HCT116 (cell line): ENCODE measurements at regions not wholly inside any gene's neighbourhood (a gene's known extent, or its start where the extent isn't known, plus 50 kb on each side); places are given as distances from the start of the nearest gene placed in this dataset.

Experiments
- ATAC-seq: fragments of 200-7000 bp; cut with Tn5 transposase; 2 replicates; pipeline ENCODE4 v1.9.1; 2020; ENCODE audit warnings: mild to moderate bottlenecking, moderate library complexity
- BruUV-seq: library from RNA; stranded (reverse); fragments of 400-500 nt; replicated peaks from 2 replicates; lab custom pipeline; 2021; lab: Mats Ljungman, UMichigan
- CTCF ChIA-PET: fragments of 300-600 bp; sonication (Branson Sonifier 250); formaldehyde crosslinking; loops from one replicate; lab custom pipeline; 2021; ENCODE audit warnings: antibody characterized with exemption; lab: Charles Lee
- POLR2A ChIA-PET: fragments of 300-600, 350-600 bp; sonication (Branson Sonifier 250); formaldehyde crosslinking; loops from one replicate; lab custom pipeline; 2021; ENCODE audit warnings: antibody characterized with exemption; lab: Charles Lee
- RAD21 ChIA-PET, 2 experiments: fragments of 300-600 bp; sonication (Branson Sonifier 250); formaldehyde crosslinking; loops; one replicate each; lab custom pipeline; 2023; ENCODE audit warnings: low total read pairs in 2 of 2; ENCODE audit not compliant: uncharacterized antibody in 2 of 2, unreplicated experiment in 2 of 2, low non-redundant PET in 1 of 2; lab: Charles Lee
- DNase-seq: peaks from one replicate; pipeline ENCODE4 v3.0.0-alpha.2; 2010; ENCODE audit warnings: low read depth, low spot score
- H2AFZ ChIP-seq: fragments of 200-600 bp; shearing (Covaris generic), sonication (generic); 2 replicates; pipeline ENCODE4 v1.6.1; 2017; ENCODE audit warnings: low read depth, mixed run types, mixed read lengths, antibody characterized with exemption, low read length; ENCODE audit not compliant: poor library complexity, severe bottlenecking
- H3K27ac ChIP-seq: 2 replicates; pipeline ENCODE4 v1.5.1; 2012; ENCODE audit warnings: low read depth, low read length
- H3K27me3 ChIP-seq: fragments of 200-600 bp; sonication (generic); 2 replicates; pipeline ENCODE4 v1.6.1; 2016; ENCODE audit warnings: mixed run types, low read length, mixed read lengths; ENCODE audit not compliant: insufficient read depth
- H3K36me3 ChIP-seq, 2 experiments: fragments of 200-500 bp in 1 of 2; fragments of 200-600 bp in 1 of 2; sonication (Bioruptor generic) in 1 of 2; sonication (generic) in 1 of 2; 2 replicates each; pipeline versions ENCODE4 v1.5.1 to v1.6.1; 2014 to 2016; ENCODE audit warnings: low read length in 2 of 2, inconsistent platforms in 1 of 2, mixed read lengths in 1 of 2, mixed run types in 1 of 2; ENCODE audit not compliant: insufficient read depth in 2 of 2, control insufficient read depth in 1 of 2
- H3K4me1 ChIP-seq, 2 experiments: fragments of 200-600 bp in 1 of 2; sonication (generic) in 1 of 2; 2 replicates each; pipeline versions ENCODE4 v1.5.1 to v1.6.1; 2012 to 2017; ENCODE audit warnings: low read length in 2 of 2, inconsistent platforms in 1 of 2, mild to moderate bottlenecking in 1 of 2, mixed read lengths in 1 of 2, mixed run types in 1 of 2, moderate library complexity in 1 of 2; ENCODE audit not compliant: insufficient read depth in 2 of 2, control insufficient read depth in 1 of 2
- H3K4me2 ChIP-seq: fragments of 200-600 bp; sonication (generic); 2 replicates; pipeline ENCODE4 v1.6.1; 2017; ENCODE audit warnings: mixed run types, low read length, mixed read lengths
- H3K4me3 ChIP-seq, 2 experiments: fragments of 200-600 bp in 1 of 2; sonication (generic) in 1 of 2; replicated peaks in 1 of 2; 2 replicates each; pipeline ENCODE4 v1.5.1; 2011 to 2016; ENCODE audit warnings: low read length in 2 of 2, control low read depth in 1 of 2, low read depth in 1 of 2, mild to moderate bottlenecking in 1 of 2, mixed read lengths in 1 of 2, mixed run types in 1 of 2
- H3K79me2 ChIP-seq: fragments of 200-600 bp; sonication (generic); 2 replicates; pipeline ENCODE4 v1.6.1; 2017; ENCODE audit warnings: mild to moderate bottlenecking, mixed run types, low read length, moderate library complexity, mixed read lengths; ENCODE audit not compliant: insufficient read depth
- H3K9ac ChIP-seq: fragments of 200-600 bp; sonication (generic); 2 replicates; pipeline ENCODE4 v1.6.1; 2016; ENCODE audit warnings: low read length, mixed read lengths
- H3K9me2 ChIP-seq: fragments of 200-600 bp; sonication (generic), shearing (Covaris generic); 2 replicates; pipeline ENCODE4 v1.6.1; 2017; ENCODE audit warnings: mixed run types, mild to moderate bottlenecking, moderate library complexity; ENCODE audit not compliant: insufficient read depth
- H3K9me3 ChIP-seq, 2 experiments: fragments of 200-500 bp in 1 of 2; fragments of 200-600 bp in 1 of 2; sonication (Bioruptor generic) in 1 of 2; sonication (generic) in 1 of 2; 2 replicates each; pipeline ENCODE4 v1.6.1; 2014 to 2017; ENCODE audit warnings: low read length in 2 of 2, mixed read lengths in 2 of 2, inconsistent platforms in 1 of 2, low read depth in 1 of 2, mild to moderate bottlenecking in 1 of 2, mixed run types in 1 of 2, moderate library complexity in 1 of 2; ENCODE audit not compliant: control insufficient read depth in 1 of 2, insufficient read depth in 1 of 2
- H4K20me1 ChIP-seq: fragments of 200-600 bp; sonication (generic), shearing (Covaris generic); 2 replicates; pipeline ENCODE4 v1.6.1; 2017; ENCODE audit warnings: mixed run types, mild to moderate bottlenecking, moderate library complexity; ENCODE audit not compliant: insufficient read depth
- CEBPB ChIP-seq: IDR thresholded peaks from 2 replicates; pipeline ENCODE4 v1.6.1; 2012; ENCODE audit warnings: low read depth
- ELF1 ChIP-seq: IDR thresholded peaks from 2 replicates; pipeline ENCODE4 v1.6.1; 2012; ENCODE audit warnings: low read depth, borderline replicate concordance
- FOSL1 ChIP-seq: IDR thresholded peaks from 2 replicates; pipeline ENCODE4 v1.6.1; 2012; ENCODE audit warnings: low read depth
- POLR2AphosphoS5 ChIP-seq: IDR thresholded peaks from 2 replicates; pipeline ENCODE4 v1.6.1; 2011; ENCODE audit warnings: mild to moderate bottlenecking, low read depth, low read length, moderate library complexity
- RAD21 ChIP-seq: IDR thresholded peaks from 2 replicates; pipeline ENCODE4 v1.6.1; 2012; ENCODE audit warnings: low read depth, mild to moderate bottlenecking
- SP1 ChIP-seq: IDR thresholded peaks from 2 replicates; pipeline ENCODE4 v1.6.1; 2012; ENCODE audit warnings: low read depth
- TCF7L2 ChIP-seq: IDR thresholded peaks from 2 replicates; pipeline ENCODE4 v1.7.0; 2011; ENCODE audit warnings: borderline replicate concordance, inconsistent platforms; ENCODE audit not compliant: insufficient read depth, insufficient read length; ENCODE audit errors: extremely low read depth
- intact Hi-C: fragments of 100-400 bp; cut with micrococcal nuclease; formaldehyde crosslinking; loops from 2 replicates; pipeline ENCODE4 v1.10.0; 2022
- TF ChIP-seq, protein P1 (sequence below): IDR thresholded peaks from 2 replicates; pipeline ENCODE4 v1.6.1; 2012
- TF ChIP-seq, protein P2 (sequence below): IDR thresholded peaks from 2 replicates; pipeline ENCODE4 v1.6.1; 2012; ENCODE audit warnings: low read depth
- TF ChIP-seq, protein P3 (sequence below): IDR thresholded peaks from 2 replicates; pipeline ENCODE4 v1.6.1; 2011; ENCODE audit warnings: mild to moderate bottlenecking, low read length, moderate library complexity; ENCODE audit not compliant: insufficient replicate concordance; ENCODE audit errors: extremely low read depth

DNA sequence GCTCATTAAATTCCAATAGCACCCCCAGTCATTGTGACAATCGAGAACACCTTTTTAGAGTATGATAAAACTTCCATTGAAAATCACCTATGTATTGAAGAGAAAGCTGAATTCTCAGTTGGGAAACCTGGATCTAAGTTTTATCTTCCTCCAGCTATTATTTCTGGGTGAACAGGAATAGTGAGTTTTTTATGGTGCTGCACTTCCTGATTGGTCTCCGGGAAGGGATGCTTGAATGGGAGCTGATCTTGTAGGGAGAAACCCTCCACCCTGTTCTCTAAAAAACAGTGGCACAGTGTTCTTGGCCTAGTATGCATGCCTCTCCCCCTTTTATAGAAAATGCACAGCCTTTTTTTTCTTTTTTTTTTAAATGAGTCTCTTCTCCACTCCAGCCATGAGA, 112.2 kb downstream of the ACTBL2 start:
- no peak for TF ChIP-seq RAD21
- TF ChIP-seq CEBPB, result no peak
- TF ChIP-seq, protein P1, sequence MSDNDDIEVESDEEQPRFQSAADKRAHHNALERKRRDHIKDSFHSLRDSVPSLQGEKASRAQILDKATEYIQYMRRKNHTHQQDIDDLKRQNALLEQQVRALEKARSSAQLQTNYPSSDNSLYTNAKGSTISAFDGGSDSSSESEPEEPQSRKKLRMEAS, result no peak
- no peak for TF ChIP-seq ELF1
- no peak for TF ChIP-seq SP1
- no peak for TF ChIP-seq TCF7L2
- TF ChIP-seq, protein P2, sequence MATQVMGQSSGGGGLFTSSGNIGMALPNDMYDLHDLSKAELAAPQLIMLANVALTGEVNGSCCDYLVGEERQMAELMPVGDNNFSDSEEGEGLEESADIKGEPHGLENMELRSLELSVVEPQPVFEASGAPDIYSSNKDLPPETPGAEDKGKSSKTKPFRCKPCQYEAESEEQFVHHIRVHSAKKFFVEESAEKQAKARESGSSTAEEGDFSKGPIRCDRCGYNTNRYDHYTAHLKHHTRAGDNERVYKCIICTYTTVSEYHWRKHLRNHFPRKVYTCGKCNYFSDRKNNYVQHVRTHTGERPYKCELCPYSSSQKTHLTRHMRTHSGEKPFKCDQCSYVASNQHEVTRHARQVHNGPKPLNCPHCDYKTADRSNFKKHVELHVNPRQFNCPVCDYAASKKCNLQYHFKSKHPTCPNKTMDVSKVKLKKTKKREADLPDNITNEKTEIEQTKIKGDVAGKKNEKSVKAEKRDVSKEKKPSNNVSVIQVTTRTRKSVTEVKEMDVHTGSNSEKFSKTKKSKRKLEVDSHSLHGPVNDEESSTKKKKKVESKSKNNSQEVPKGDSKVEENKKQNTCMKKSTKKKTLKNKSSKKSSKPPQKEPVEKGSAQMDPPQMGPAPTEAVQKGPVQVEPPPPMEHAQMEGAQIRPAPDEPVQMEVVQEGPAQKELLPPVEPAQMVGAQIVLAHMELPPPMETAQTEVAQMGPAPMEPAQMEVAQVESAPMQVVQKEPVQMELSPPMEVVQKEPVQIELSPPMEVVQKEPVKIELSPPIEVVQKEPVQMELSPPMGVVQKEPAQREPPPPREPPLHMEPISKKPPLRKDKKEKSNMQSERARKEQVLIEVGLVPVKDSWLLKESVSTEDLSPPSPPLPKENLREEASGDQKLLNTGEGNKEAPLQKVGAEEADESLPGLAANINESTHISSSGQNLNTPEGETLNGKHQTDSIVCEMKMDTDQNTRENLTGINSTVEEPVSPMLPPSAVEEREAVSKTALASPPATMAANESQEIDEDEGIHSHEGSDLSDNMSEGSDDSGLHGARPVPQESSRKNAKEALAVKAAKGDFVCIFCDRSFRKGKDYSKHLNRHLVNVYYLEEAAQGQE, result no peak
- TF ChIP-seq, protein P3, sequence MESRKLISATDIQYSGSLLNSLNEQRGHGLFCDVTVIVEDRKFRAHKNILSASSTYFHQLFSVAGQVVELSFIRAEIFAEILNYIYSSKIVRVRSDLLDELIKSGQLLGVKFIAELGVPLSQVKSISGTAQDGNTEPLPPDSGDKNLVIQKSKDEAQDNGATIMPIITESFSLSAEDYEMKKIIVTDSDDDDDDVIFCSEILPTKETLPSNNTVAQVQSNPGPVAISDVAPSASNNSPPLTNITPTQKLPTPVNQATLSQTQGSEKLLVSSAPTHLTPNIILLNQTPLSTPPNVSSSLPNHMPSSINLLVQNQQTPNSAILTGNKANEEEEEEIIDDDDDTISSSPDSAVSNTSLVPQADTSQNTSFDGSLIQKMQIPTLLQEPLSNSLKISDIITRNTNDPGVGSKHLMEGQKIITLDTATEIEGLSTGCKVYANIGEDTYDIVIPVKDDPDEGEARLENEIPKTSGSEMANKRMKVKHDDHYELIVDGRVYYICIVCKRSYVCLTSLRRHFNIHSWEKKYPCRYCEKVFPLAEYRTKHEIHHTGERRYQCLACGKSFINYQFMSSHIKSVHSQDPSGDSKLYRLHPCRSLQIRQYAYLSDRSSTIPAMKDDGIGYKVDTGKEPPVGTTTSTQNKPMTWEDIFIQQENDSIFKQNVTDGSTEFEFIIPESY, result no peak
- no peak for TF ChIP-seq POLR2AphosphoS5
- no peak for TF ChIP-seq FOSL1
- TF ChIP-seq, all 23 proteins: peak for 0
- CTCF ChIA-PET, result no interaction called here
- Histone ChIP-seq H3K4me2 (no peak overlapping the region), H3K36me3 (no peaks in the 10 kb centered on the region), H3K9me2 (no peaks in the 10 kb centered on the region), H3K27me3 (no peaks in the 10 kb centered on the region), H3K79me2 (no peaks in the 10 kb centered on the region), H4K20me1 (no peaks in the 10 kb centered on the region), H3K4me3 (no peak overlapping the region), H3K4me1 (peaks cover 27 to 50% of the 10 kb centered on the region in 2 experiments), H2AFZ (peak overlapping the region; percentile 97), H3K27ac (no peak overlapping the region), H3K9me3 (no peaks in the 10 kb centered on the region), H3K9ac (no peak overlapping the region)
- DNase-seq, result no peak
- no TSS peak for BruUV-seq
- intact Hi-C loops, result no loop called here
- ATAC-seq, result no peak
- RAD21 ChIA-PET, result no interaction called here
- POLR2A ChIA-PET, result no interaction called here
